ENCODE measurements at regions not wholly inside any gene's neighbourhood (a gene's known extent, or its start where the extent isn't known, plus 50 kb on each side); places are given as distances from the start of the nearest gene placed in this dataset.
"Not testable (repeated sequence)": the region's sequence is repeated elsewhere in the genome, so short reads cannot be mapped to it uniquely, and the experiment has no call there.

GRCh38 chr5:38148021-38148625, 110.2 kb upstream of the EGFLAM start:
- DNase-seq: no peak

- no peak for DNase-seq
Measured at GRCh38 chr5:38143384-38143783, 115.0 kb upstream of the EGFLAM start.

GRCh38 chr5:38141665-38142064, 116.7 kb upstream of the EGFLAM start:
- DNase-seq: no peak

GRCh38 chr5:38138574-38138973, 119.8 kb upstream of the EGFLAM start:
- no peak for DNase-seq

GRCh38 chr5:38135486-38136039, 122.8 kb upstream of the EGFLAM start:
- no peak for DNase-seq

- no peak for DNase-seq
Measured at GRCh38 chr5:38134810-38135209, 123.5 kb upstream of the EGFLAM start.

- not testable (repeated sequence) for DNase-seq
Measured at GRCh38 chr5:38134294-38134693, 124.1 kb upstream of the EGFLAM start.

- DNase-seq: no peak
Measured at GRCh38 chr5:38131686-38132085, 126.7 kb upstream of the EGFLAM start.

GRCh38 chr5:38124321-38124720, 134.0 kb upstream of the EGFLAM start:
- no peak for DNase-seq

GRCh38 chr5:38121420-38121819, 136.9 kb upstream of the EGFLAM start:
- no peak for DNase-seq

- no peak for DNase-seq
Measured at GRCh38 chr5:38119836-38120235, 138.5 kb upstream of the EGFLAM start.

GRCh38 chr5:38117784-38118479, 140.4 kb upstream of the EGFLAM start:
- no peak for DNase-seq

GRCh38 chr5:38115318-38115827, 143.0 kb upstream of the EGFLAM start:
- DNase-seq: no peak

GRCh38 chr5:38113880-38114279, 144.5 kb upstream of the EGFLAM start:
- no peak for DNase-seq

- DNase-seq: no peak
Measured at GRCh38 chr5:38113456-38113855, 144.9 kb upstream of the EGFLAM start.

GRCh38 chr5:38112938-38113337, 145.4 kb upstream of the EGFLAM start:
- no peak for DNase-seq

- DNase-seq: no peak
Measured at GRCh38 chr5:38110130-38110529, 148.2 kb upstream of the EGFLAM start.

- DNase-seq: no peak
Measured at GRCh38 chr5:38107096-38107495, 151.3 kb upstream of the EGFLAM start.

GRCh38 chr5:38105801-38106200, 152.6 kb upstream of the EGFLAM start:
- DNase-seq: no peak

- no peak for DNase-seq
Measured at GRCh38 chr5:38105231-38105570, 153.2 kb upstream of the EGFLAM start.

GRCh38 chr5:38104497-38105230, 153.7 kb upstream of the EGFLAM start:
- DNase-seq: no peak

GRCh38 chr5:38101897-38102296, 156.5 kb upstream of the EGFLAM start:
- no peak for DNase-seq
